SK-N-SH treated with all-trans-retinoic acid at 6 μM for 48 hours (cell line): ENCODE measurements at regions not wholly inside any gene's neighbourhood (a gene's known extent, or its start where the extent isn't known, plus 50 kb on each side); places are given as distances from the start of the nearest gene placed in this dataset.

Experiments used
- ESRRG ChIP-seq: fragments of 250-450 bp; sonication (Bioruptor Pico); IDR thresholded peaks from 2 replicates; pipeline ENCODE4 v1.6.1; 2021; ENCODE audit warnings: mild to moderate bottlenecking
- ZNF8 ChIP-seq: fragments of 450-650 bp; formaldehyde crosslinking; IDR thresholded peaks from 2 replicates; pipeline ENCODE4 v1.5.0; 2020; ENCODE audit warnings: mild to moderate bottlenecking, moderate library complexity

- TF ChIP-seq ESRRG (CRISPR knock-in tag) = no peak
- no peak for TF ChIP-seq ZNF8
Observed at GRCh38 chr1:80218112-80218511, 1211.6 kb upstream of the ADGRL4 start.
